ENCODE measurements at regions not wholly inside any gene's neighbourhood (a gene's known extent, or its start where the extent isn't known, plus 50 kb on each side); places are given as distances from the start of the nearest gene placed in this dataset.

GRCh38 chr13:76213423-76213904 is 577.3 kb downstream of the LMO7 start:
- Histone ChIP-seq H3K14ac (ENCODE audit: insufficient read length) (no peak overlapping the region), H3K9me3 (ENCODE audit: insufficient read depth in 2 of 2, low read depth in 1 of 2, low read length in 1 of 2) (no peaks in the 10 kb centered on the region), H2AFZ (ENCODE audit: low read length) (no peak overlapping the region), H2AK5ac (ENCODE audit: low read depth, low read length) (no peak overlapping the region), H2BK15ac (ENCODE audit: low read length) (no peak overlapping the region), H3K36me3 (ENCODE audit: control insufficient read depth in 2 of 4, insufficient read depth in 4 of 4, low read length in 3 of 4) (no peaks in the 10 kb centered on the region), H4K91ac (replicated peaks; ENCODE audit: insufficient read length, low read length) (no peak overlapping the region), H4K20me1 (replicated peaks in 1 of 2; ENCODE audit: control insufficient read depth in 1 of 2, insufficient read depth in 2 of 2, low read length in 2 of 2) (no peaks in the 10 kb centered on the region), H3K4ac (replicated peaks; ENCODE audit: insufficient read length, low read depth, low read length) (no peak overlapping the region), H3K79me1 (ENCODE audit: low read depth, low read length) (no peaks in the 10 kb centered on the region), H3K79me2 (ENCODE audit: control insufficient read depth in 1 of 2, insufficient read depth in 2 of 2, low read length in 2 of 2) (no peaks in the 10 kb centered on the region), H3K23me2 (ENCODE audit: low read depth, low read length) (no peaks in the 10 kb centered on the region), H3K9ac (replicated peaks in 1 of 4; ENCODE audit: extremely low read depth in 1 of 4, low read depth in 3 of 4, low read length in 3 of 4) (no peak overlapping the region), H2BK5ac (ENCODE audit: low read depth, low read length) (no peak overlapping the region), H3K23ac (ENCODE audit: insufficient read length) (no peak overlapping the region), H3K27ac (ENCODE audit: low read depth, low read length) (no peak overlapping the region), H3K18ac (ENCODE audit: extremely low read depth, low read length) (no peak overlapping the region), H2BK20ac (ENCODE audit: low read length) (no peak overlapping the region), H3K4me1 (replicated peaks in 1 of 4; ENCODE audit: control insufficient read depth in 3 of 4, insufficient read depth in 4 of 4, low read length in 3 of 4) (no peaks in the 10 kb centered on the region), H3K27me3 (replicated peaks in 1 of 4; ENCODE audit: control insufficient read depth in 3 of 4, extremely low read depth in 1 of 4, insufficient read depth in 3 of 4, low read length in 3 of 4) (no peaks in the 10 kb centered on the region), H4K5ac (ENCODE audit: insufficient read length, low read depth, low read length) (no peak overlapping the region), H2BK120ac (replicated peaks; ENCODE audit: low read depth, low read length) (no peak overlapping the region), H3K4me2 (ENCODE audit: insufficient read depth in 1 of 2, low read depth in 2 of 2, low read length in 2 of 2) (no peak overlapping the region), H3K4me3 (ENCODE audit: extremely low read depth in 1 of 4, insufficient read depth in 2 of 4, low read depth in 3 of 4, low read length in 4 of 4) (no peak overlapping the region), H4K8ac (ENCODE audit: extremely low read depth, insufficient read depth, low read length) (no peak overlapping the region), H2BK12ac (ENCODE audit: low read depth, low read length) (no peak overlapping the region), H3K56ac (replicated peaks; ENCODE audit: insufficient read length, low read depth, low read length) (no peak overlapping the region)
- 85% methylated on average over 3 of the region's 3 CpGs; no CpG with 5 or more reads in 1 of the 2 experiments for WGBS, 2 experiments (ENCODE audit: extremely low coverage in 1 of 2, insufficient coverage in 1 of 2, insufficient read length in 1 of 2, insufficient replicate concordance in 2 of 2, low coverage in 1 of 2, low lambda C conversion rate in 2 of 2, missing lambda C conversion rate in 1 of 2)
- no peak for FAIRE-seq
- no peak for DNase-seq (ENCODE audit: low read depth in 1 of 2, low spot score in 2 of 2)
- CTCF ChIA-PET (ENCODE audit: partially characterized antibody), result interaction anchor here (0.6 to 1.0 kb wide), 2 partner anchors 35 to 174 kb away, joined by 3 to 4 read pairs; no protein-coding TSS in a partner anchor
- TF ChIP-seq KDM4A (IDR thresholded peaks at IDR 0.05; ENCODE audit: low read depth, low read length, severe bottlenecking) (no peak), POLR2A (IDR thresholded peaks at IDR 0.05; ENCODE audit: control extremely low read depth in 1 of 2, low read depth in 2 of 2, low read length in 2 of 2) (no peak), NRF1 (IDR thresholded peaks at IDR 0.05; ENCODE audit: low read depth, low read length) (no peak), ASH2L (IDR thresholded peaks at IDR 0.05; ENCODE audit: low read length) (no peak), SP2 (IDR thresholded peaks at IDR 0.05; ENCODE audit: low read length) (no peak), GABPA (IDR thresholded peaks at IDR 0.05; ENCODE audit: borderline replicate concordance, insufficient read depth, low read length) (no peak), CBX8 (IDR thresholded peaks at IDR 0.05; ENCODE audit: borderline replicate concordance, low read depth, low read length) (no peak), BACH1 (IDR thresholded peaks at IDR 0.05; ENCODE audit: low read length) (no peak), PHF8 (conservative IDR thresholded peaks at IDR 0.05; ENCODE audit: low read depth, low read length) (no peak)
- POLR2A ChIA-PET (ENCODE audit: partially characterized antibody), result no interaction called here

Measured in H1 (cell line).